ENCODE measurements at regions not wholly inside any gene's neighbourhood (a gene's known extent, or its start where the extent isn't known, plus 50 kb on each side); places are given as distances from the start of the nearest gene placed in this dataset.
"Not testable (repeated sequence)": the region's sequence is repeated elsewhere in the genome, so short reads cannot be mapped to it uniquely, and the experiment has no call there.

DNA sequence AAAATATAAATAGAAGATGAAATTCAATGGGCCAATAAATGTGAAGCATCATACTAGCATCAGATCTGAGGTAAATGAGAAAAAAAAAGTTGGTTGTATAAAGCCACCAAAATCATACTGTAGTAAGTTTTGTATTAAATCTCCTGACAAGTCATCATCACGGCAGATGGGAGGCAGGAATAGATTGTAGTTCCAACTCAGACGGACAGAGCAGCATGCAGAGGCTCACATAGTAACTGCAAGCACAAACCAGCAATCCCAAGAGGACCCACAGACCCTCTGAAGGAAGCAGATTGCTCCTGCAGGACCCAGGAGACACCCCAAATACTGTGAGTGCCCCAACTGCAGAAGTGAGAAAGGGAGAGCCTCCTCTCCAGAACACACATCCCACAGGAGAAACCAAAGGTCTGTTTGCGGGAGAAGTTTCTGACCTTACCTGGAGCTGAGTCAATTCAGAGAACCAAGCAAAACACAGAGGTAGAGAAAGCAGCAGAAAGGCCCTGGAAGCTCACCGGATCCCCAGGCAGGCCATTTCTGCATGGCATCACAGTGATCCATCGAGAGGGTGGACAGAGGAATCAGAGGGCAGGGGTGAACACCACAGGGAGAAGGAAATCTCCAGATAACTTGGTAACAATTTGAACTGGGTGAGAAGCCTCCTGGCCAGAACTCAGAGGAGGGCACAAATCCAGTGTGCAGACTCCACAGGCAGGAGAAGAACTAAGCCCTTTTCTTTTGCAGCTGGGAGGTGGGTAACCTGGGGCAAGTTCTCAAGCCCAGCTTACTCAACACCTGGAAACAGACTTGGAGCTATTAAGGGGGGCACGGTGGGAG, 141.6 kb upstream of the ARHGEF26 start:
- Mint-ChIP-seq H3K9me3 (ENCODE audit: unreplicated experiment) (peaks cover 4% of the 10 kb centered on the region), H3K4me1 (ENCODE audit: unreplicated experiment) (no peaks in the 10 kb centered on the region), H3K4me3 (ENCODE audit: unreplicated experiment) (no peak overlapping the region), H3K36me3 (ENCODE audit: unreplicated experiment) (no peaks in the 10 kb centered on the region), H3K27me3 (ENCODE audit: unreplicated experiment) (no peaks in the 10 kb centered on the region), H3K27ac (ENCODE audit: unreplicated experiment) (no peak overlapping the region)
- TF ChIP-seq, protein P1, sequence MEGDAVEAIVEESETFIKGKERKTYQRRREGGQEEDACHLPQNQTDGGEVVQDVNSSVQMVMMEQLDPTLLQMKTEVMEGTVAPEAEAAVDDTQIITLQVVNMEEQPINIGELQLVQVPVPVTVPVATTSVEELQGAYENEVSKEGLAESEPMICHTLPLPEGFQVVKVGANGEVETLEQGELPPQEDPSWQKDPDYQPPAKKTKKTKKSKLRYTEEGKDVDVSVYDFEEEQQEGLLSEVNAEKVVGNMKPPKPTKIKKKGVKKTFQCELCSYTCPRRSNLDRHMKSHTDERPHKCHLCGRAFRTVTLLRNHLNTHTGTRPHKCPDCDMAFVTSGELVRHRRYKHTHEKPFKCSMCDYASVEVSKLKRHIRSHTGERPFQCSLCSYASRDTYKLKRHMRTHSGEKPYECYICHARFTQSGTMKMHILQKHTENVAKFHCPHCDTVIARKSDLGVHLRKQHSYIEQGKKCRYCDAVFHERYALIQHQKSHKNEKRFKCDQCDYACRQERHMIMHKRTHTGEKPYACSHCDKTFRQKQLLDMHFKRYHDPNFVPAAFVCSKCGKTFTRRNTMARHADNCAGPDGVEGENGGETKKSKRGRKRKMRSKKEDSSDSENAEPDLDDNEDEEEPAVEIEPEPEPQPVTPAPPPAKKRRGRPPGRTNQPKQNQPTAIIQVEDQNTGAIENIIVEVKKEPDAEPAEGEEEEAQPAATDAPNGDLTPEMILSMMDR (IDR thresholded peaks at IDR 0.05) = no peak
- no peak for DNase-seq (ENCODE audit: extremely low spot score, unreplicated experiment)

DNA sequence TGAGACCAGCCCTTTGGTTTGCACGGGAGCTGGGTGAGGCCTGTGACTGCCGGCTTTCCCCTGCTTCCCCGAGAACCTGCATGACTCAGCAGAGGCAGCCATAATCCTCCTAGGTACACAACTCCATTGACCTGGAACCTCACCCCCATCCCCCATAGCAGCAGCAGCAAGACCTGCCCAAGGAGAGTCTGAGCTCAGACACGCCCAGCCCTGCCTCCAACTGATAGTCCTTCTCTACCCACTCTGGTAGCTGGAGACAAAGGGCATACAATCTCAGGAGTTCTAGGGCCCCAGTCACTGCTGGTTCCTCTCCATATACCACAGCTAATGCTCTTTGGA, 141.0 kb upstream of the ARHGEF26 start:
- TF ChIP-seq, protein P1 (IDR thresholded peaks at IDR 0.05) = no peak
- Mint-ChIP-seq H3K36me3 (ENCODE audit: unreplicated experiment) (no peaks in the 10 kb centered on the region), H3K4me3 (ENCODE audit: unreplicated experiment) (no peak overlapping the region), H3K9me3 (ENCODE audit: unreplicated experiment) (peaks cover 4% of the 10 kb centered on the region), H3K27ac (ENCODE audit: unreplicated experiment) (no peak overlapping the region), H3K27me3 (ENCODE audit: unreplicated experiment) (no peaks in the 10 kb centered on the region), H3K4me1 (ENCODE audit: unreplicated experiment) (no peaks in the 10 kb centered on the region)
- DNase-seq (ENCODE audit: extremely low spot score, unreplicated experiment) = no peak

DNA sequence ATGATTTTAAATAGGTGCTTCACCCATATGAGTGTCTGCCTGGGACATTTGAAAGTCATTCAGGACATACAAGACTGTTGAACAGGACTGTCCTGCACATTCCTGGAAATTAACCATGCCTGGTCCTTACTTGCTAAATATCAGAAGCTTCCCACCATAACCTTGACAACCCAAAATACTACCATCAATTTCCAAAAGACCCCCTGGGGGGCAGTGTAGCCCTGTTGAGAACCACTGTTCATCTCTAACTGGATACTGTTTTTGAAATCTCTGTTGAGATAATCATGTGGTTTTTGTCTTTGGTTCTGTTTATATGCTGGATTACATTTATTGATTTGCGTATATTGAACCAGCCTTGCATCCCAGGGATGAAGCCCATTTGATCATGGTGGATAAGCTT, 123.8 kb upstream of the ARHGEF26 start:
- not testable (repeated sequence) for H3K27me3 Mint-ChIP-seq (ENCODE audit: unreplicated experiment); H3K27ac Mint-ChIP-seq (ENCODE audit: unreplicated experiment); H3K4me3 Mint-ChIP-seq (ENCODE audit: unreplicated experiment); DNase-seq (ENCODE audit: extremely low spot score, unreplicated experiment); H3K36me3 Mint-ChIP-seq (ENCODE audit: unreplicated experiment); H3K9me3 Mint-ChIP-seq (ENCODE audit: unreplicated experiment); H3K4me1 Mint-ChIP-seq (ENCODE audit: unreplicated experiment)
- TF ChIP-seq, protein P1 (IDR thresholded peaks at IDR 0.05) = peak; percentile 17

DNA sequence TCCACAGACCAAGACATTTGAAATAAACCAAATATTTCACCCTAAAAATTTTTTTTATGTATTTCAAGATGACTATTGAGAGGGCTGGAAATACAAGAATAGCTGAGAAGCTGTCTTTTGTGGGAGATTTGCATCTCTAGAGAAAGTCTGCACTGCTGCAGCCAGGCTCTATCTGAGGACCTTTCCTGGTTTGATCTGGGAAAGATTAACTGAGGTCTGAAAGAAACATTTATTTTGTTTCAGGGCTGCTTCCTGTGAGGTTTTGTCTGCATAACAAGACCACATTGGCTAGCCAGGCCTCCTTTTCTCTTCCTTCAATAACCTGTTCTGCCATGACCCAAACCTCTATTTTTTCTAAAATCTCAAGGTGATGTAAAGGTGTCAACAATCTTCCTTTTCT, 117.5 kb upstream of the ARHGEF26 start:
- Mint-ChIP-seq H3K27ac (ENCODE audit: unreplicated experiment) (no peak overlapping the region), H3K27me3 (ENCODE audit: unreplicated experiment) (peaks cover 11% of the 10 kb centered on the region), H3K4me1 (ENCODE audit: unreplicated experiment) (no peaks in the 10 kb centered on the region), H3K9me3 (ENCODE audit: unreplicated experiment) (no peaks in the 10 kb centered on the region), H3K4me3 (ENCODE audit: unreplicated experiment) (no peak overlapping the region), H3K36me3 (ENCODE audit: unreplicated experiment) (no peaks in the 10 kb centered on the region)
- TF ChIP-seq, protein P1 (IDR thresholded peaks at IDR 0.05) = no peak
- DNase-seq (ENCODE audit: extremely low spot score, unreplicated experiment) = no peak

DNA sequence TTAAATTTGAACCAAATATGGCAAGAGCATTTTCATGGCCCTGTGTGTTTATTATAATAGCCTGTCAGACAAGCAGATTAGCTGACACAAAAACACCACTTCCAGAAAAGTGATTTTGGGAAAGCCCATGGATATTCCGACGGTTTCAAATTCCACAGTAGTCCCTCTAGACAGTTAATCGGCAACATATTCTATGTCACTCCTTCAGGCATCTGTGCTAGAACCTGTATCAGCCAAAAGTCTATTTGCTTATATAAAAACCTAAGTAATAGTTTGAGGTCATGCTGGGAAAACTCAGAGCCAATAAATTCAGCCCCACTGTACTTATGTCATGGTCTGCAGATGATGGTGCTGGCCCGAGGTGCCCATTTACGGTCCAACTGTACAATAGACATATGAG, 110.2 kb upstream of the ARHGEF26 start:
- TF ChIP-seq, protein P1 (IDR thresholded peaks at IDR 0.05) = no peak
- no peak overlapping the region for H3K4me3 Mint-ChIP-seq (ENCODE audit: unreplicated experiment)
- peaks cover 3% of the 10 kb centered on the region for H3K4me1 Mint-ChIP-seq (ENCODE audit: unreplicated experiment)
- H3K9me3 Mint-ChIP-seq (ENCODE audit: unreplicated experiment) = no peaks in the 10 kb centered on the region
- no peaks in the 10 kb centered on the region for H3K36me3 Mint-ChIP-seq (ENCODE audit: unreplicated experiment)
- DNase-seq (ENCODE audit: extremely low spot score, unreplicated experiment) = no peak
- no peak overlapping the region for H3K27ac Mint-ChIP-seq (ENCODE audit: unreplicated experiment)
- peaks cover 6% of the 10 kb centered on the region for H3K27me3 Mint-ChIP-seq (ENCODE audit: unreplicated experiment)
